ENCODE measurements at regions not wholly inside any gene's neighbourhood (a gene's known extent, or its start where the extent isn't known, plus 50 kb on each side); places are given as distances from the start of the nearest gene placed in this dataset.

DNA sequence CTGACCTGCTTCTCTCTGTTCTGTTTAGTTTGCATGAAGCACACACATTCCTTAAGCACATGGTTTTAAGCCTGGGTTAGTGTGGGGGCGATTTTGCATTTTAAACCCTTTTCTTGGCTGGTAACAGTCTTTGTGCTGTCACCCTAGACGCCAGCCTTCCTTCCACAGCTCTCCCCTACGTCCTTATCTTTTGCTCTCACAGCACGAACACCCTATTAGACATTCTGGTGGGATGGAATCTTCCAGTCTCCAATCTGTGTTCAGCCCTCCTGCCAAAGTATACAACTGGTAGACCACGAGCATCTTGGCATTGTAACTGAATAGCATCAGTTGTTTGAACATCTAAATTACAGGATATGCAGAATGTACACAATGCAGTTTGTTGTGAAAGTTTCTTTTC, 316.9 kb upstream of the IRX2 start:
- no peaks in the 10 kb centered on the region for H3K4me1 ChIP-seq (ENCODE audit: insufficient read depth)
- H3K9me2 ChIP-seq (ENCODE audit: insufficient read depth): 0 out of 2 replicates have a peak, but pooled peaks cover 5% of the 10 kb centered on the region
- H3K27me3 Mint-ChIP-seq (ENCODE audit: insufficient read depth, low read depth, poor library complexity): peaks cover 10% of the 10 kb centered on the region
- H3K79me2 ChIP-seq (replicated peaks; ENCODE audit: insufficient read depth): no peaks in the 10 kb centered on the region
- H3K27ac Mint-ChIP-seq: no peak overlapping the region
- H3K4me2 ChIP-seq: no peak overlapping the region
- H3K9me3 Mint-ChIP-seq: peaks cover 12% of the 10 kb centered on the region; the same call in 2 of the 3 replicates
- peaks cover 11% of the 10 kb centered on the region; the same call in 2 of the 3 replicates for H3K36me3 Mint-ChIP-seq (ENCODE audit: low read depth)
- DNase-seq (ENCODE audit: low spot score) (no peak), ATAC-seq (no peak)
- H3F3A ChIP-seq (replicated peaks; ENCODE audit: low read depth): no peaks in the 10 kb centered on the region
- no peak overlapping the region for H2AFZ ChIP-seq
- TF ChIP-seq ZNF331 (CRISPR knock-in tag; IDR thresholded peaks at IDR 0.05; ENCODE audit: low read depth) (no peak), EZH2 (IDR thresholded peaks at IDR 0.05; ENCODE audit: low read depth, unreplicated experiment) (no peak), POLR2AphosphoS5 (IDR thresholded peaks at IDR 0.05; ENCODE audit: low read depth) (no peak), JUNB (IDR thresholded peaks at IDR 0.05; ENCODE audit: unreplicated experiment) (no peak), STAT1 (IDR thresholded peaks at IDR 0.05; ENCODE audit: unreplicated experiment) (no peak), ZNF114 (CRISPR knock-in tag; IDR thresholded peaks at IDR 0.05) (no peak)
- TF ChIP-seq, protein P1, sequence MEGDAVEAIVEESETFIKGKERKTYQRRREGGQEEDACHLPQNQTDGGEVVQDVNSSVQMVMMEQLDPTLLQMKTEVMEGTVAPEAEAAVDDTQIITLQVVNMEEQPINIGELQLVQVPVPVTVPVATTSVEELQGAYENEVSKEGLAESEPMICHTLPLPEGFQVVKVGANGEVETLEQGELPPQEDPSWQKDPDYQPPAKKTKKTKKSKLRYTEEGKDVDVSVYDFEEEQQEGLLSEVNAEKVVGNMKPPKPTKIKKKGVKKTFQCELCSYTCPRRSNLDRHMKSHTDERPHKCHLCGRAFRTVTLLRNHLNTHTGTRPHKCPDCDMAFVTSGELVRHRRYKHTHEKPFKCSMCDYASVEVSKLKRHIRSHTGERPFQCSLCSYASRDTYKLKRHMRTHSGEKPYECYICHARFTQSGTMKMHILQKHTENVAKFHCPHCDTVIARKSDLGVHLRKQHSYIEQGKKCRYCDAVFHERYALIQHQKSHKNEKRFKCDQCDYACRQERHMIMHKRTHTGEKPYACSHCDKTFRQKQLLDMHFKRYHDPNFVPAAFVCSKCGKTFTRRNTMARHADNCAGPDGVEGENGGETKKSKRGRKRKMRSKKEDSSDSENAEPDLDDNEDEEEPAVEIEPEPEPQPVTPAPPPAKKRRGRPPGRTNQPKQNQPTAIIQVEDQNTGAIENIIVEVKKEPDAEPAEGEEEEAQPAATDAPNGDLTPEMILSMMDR (conservative IDR thresholded peaks at IDR 0.05; ENCODE audit: low read depth in 2 of 2): no peak
- TF ChIP-seq, protein P2, sequence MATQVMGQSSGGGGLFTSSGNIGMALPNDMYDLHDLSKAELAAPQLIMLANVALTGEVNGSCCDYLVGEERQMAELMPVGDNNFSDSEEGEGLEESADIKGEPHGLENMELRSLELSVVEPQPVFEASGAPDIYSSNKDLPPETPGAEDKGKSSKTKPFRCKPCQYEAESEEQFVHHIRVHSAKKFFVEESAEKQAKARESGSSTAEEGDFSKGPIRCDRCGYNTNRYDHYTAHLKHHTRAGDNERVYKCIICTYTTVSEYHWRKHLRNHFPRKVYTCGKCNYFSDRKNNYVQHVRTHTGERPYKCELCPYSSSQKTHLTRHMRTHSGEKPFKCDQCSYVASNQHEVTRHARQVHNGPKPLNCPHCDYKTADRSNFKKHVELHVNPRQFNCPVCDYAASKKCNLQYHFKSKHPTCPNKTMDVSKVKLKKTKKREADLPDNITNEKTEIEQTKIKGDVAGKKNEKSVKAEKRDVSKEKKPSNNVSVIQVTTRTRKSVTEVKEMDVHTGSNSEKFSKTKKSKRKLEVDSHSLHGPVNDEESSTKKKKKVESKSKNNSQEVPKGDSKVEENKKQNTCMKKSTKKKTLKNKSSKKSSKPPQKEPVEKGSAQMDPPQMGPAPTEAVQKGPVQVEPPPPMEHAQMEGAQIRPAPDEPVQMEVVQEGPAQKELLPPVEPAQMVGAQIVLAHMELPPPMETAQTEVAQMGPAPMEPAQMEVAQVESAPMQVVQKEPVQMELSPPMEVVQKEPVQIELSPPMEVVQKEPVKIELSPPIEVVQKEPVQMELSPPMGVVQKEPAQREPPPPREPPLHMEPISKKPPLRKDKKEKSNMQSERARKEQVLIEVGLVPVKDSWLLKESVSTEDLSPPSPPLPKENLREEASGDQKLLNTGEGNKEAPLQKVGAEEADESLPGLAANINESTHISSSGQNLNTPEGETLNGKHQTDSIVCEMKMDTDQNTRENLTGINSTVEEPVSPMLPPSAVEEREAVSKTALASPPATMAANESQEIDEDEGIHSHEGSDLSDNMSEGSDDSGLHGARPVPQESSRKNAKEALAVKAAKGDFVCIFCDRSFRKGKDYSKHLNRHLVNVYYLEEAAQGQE (IDR thresholded peaks at IDR 0.05; ENCODE audit: unreplicated experiment): no peak
- no peaks in the 10 kb centered on the region for H4K20me1 ChIP-seq (replicated peaks; ENCODE audit: insufficient read depth)
- no peak overlapping the region for H3K27ac ChIP-seq (ENCODE audit: low read depth)
- no peak overlapping the region for H3K4me3 ChIP-seq
- H3K27me3 ChIP-seq (ENCODE audit: insufficient read depth): no peaks in the 10 kb centered on the region
- H3K36me3 ChIP-seq (ENCODE audit: insufficient read depth): no peaks in the 10 kb centered on the region
- H3K4me1 Mint-ChIP-seq: peaks cover 6% of the 10 kb centered on the region; the same call in 2 of the 3 replicates
- H3K4me3 Mint-ChIP-seq: no peak overlapping the region

DNA sequence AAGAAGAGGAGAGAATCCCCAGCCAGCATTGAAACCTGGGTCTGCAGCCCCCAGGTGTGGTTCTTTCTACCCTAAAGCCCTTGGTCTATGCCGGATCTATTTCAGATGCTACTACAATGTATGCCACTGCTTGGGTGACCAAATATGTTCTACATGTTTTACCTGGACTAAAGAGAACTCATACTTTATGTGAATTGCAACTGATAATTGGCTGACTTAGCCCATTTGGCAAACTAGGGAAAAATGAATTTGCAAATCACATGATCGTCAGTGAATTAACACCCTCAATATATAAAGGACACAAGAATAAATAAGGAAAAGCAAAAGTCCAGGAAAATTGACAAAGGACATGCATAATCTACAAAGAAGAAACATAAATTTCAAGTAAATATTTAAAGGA, 308.8 kb upstream of the IRX2 start:
- Mint-ChIP-seq H3K36me3 (ENCODE audit: low read depth) (peaks cover 11% of the 10 kb centered on the region; the same call in 2 of the 3 replicates), H3K27ac (no peak overlapping the region), H3K4me1 (peaks cover 17% of the 10 kb centered on the region), H3K9me3 (peaks cover 24% of the 10 kb centered on the region), H3K4me3 (no peak overlapping the region), H3K27me3 (ENCODE audit: insufficient read depth, low read depth, poor library complexity) (peaks cover 17% of the 10 kb centered on the region)
- no peaks in the 10 kb centered on the region for H3K27me3 ChIP-seq (ENCODE audit: insufficient read depth)
- H3F3A ChIP-seq (replicated peaks; ENCODE audit: low read depth): no peaks in the 10 kb centered on the region
- H3K36me3 ChIP-seq (ENCODE audit: insufficient read depth): no peaks in the 10 kb centered on the region; the same call in 1 of the 2 replicates
- no peak overlapping the region for H2AFZ ChIP-seq
- H3K4me2 ChIP-seq: no peak overlapping the region
- no peaks in the 10 kb centered on the region for H3K79me2 ChIP-seq (replicated peaks; ENCODE audit: insufficient read depth)
- ATAC-seq (no peak), DNase-seq (ENCODE audit: low spot score) (no peak)
- H3K27ac ChIP-seq (ENCODE audit: low read depth): no peak overlapping the region
- no peaks in the 10 kb centered on the region for H4K20me1 ChIP-seq (replicated peaks; ENCODE audit: insufficient read depth)
- no peak overlapping the region for H3K4me3 ChIP-seq
- H3K9me2 ChIP-seq (ENCODE audit: insufficient read depth): 0 out of 2 replicates have a peak, but pooled peaks cover 4% of the 10 kb centered on the region
- peaks cover 5% of the 10 kb centered on the region; the same call in 1 of the 2 replicates for H3K4me1 ChIP-seq (ENCODE audit: insufficient read depth)
- TF ChIP-seq, protein P3, sequence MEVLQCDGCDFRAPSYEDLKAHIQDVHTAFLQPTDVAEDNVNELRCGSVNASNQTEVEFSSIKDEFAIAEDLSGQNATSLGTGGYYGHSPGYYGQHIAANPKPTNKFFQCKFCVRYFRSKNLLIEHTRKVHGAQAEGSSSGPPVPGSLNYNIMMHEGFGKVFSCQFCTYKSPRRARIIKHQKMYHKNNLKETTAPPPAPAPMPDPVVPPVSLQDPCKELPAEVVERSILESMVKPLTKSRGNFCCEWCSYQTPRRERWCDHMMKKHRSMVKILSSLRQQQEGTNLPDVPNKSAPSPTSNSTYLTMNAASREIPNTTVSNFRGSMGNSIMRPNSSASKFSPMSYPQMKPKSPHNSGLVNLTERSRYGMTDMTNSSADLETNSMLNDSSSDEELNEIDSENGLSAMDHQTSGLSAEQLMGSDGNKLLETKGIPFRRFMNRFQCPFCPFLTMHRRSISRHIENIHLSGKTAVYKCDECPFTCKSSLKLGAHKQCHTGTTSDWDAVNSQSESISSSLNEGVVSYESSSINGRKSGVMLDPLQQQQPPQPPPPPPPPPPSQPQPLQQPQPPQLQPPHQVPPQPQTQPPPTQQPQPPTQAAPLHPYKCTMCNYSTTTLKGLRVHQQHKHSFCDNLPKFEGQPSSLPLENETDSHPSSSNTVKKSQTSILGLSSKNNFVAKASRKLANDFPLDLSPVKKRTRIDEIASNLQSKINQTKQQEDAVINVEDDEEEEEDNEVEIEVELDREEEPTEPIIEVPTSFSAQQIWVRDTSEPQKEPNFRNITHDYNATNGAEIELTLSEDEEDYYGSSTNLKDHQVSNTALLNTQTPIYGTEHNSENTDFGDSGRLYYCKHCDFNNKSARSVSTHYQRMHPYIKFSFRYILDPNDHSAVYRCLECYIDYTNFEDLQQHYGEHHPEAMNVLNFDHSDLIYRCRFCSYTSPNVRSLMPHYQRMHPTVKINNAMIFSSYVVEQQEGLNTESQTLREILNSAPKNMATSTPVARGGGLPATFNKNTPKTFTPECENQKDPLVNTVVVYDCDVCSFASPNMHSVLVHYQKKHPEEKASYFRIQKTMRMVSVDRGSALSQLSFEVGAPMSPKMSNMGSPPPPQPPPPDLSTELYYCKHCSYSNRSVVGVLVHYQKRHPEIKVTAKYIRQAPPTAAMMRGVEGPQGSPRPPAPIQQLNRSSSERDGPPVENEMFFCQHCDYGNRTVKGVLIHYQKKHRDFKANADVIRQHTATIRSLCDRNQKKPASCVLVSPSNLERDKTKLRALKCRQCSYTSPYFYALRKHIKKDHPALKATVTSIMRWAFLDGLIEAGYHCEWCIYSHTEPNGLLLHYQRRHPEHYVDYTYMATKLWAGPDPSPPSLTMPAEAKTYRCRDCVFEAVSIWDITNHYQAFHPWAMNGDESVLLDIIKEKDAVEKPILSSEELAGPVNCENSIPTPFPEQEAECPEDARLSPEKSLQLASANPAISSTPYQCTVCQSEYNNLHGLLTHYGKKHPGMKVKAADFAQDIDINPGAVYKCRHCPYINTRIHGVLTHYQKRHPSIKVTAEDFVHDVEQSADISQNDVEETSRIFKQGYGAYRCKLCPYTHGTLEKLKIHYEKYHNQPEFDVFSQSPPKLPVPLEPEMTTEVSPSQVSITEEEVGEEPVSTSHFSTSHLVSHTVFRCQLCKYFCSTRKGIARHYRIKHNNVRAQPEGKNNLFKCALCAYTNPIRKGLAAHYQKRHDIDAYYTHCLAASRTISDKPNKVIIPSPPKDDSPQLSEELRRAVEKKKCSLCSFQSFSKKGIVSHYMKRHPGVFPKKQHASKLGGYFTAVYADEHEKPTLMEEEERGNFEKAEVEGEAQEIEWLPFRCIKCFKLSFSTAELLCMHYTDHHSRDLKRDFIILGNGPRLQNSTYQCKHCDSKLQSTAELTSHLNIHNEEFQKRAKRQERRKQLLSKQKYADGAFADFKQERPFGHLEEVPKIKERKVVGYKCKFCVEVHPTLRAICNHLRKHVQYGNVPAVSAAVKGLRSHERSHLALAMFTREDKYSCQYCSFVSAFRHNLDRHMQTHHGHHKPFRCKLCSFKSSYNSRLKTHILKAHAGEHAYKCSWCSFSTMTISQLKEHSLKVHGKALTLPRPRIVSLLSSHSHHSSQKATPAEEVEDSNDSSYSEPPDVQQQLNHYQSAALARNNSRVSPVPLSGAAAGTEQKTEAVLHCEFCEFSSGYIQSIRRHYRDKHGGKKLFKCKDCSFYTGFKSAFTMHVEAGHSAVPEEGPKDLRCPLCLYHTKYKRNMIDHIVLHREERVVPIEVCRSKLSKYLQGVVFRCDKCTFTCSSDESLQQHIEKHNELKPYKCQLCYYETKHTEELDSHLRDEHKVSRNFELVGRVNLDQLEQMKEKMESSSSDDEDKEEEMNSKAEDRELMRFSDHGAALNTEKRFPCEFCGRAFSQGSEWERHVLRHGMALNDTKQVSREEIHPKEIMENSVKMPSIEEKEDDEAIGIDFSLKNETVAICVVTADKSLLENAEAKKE (CRISPR knock-in tag; IDR thresholded peaks at IDR 0.05): no peak
- TF ChIP-seq STAT1 (IDR thresholded peaks at IDR 0.05; ENCODE audit: unreplicated experiment): no peak
- TF ChIP-seq ZNF114 (CRISPR knock-in tag; IDR thresholded peaks at IDR 0.05): no peak
- TF ChIP-seq ZNF331 (CRISPR knock-in tag; IDR thresholded peaks at IDR 0.05; ENCODE audit: low read depth): no peak
